Lower lobe of right lung (tissue), 2 donors: ENCODE measurements at regions not wholly inside any gene's neighbourhood (a gene's known extent, or its start where the extent isn't known, plus 50 kb on each side); places are given as distances from the start of the nearest gene placed in this dataset.

ENCODE experiments used
- ATAC-seq, 2 donors: fragments of 200-7000 bp; cut with Tn5 transposase; one replicate each; pipeline ENCODE4 v1.9.1; 2020 to 2022; ENCODE audit warnings: mild to moderate bottlenecking in 2 of 2, moderate library complexity in 2 of 2
- DNase-seq: peaks from one replicate; pipeline ENCODE4 v3.0.0-alpha.2; 2020
- H3K27ac ChIP-seq: fragments of 200-600 bp; one replicate; pipeline ENCODE4 v1.8.0; 2022
- H3K27me3 ChIP-seq: fragments of 200-600 bp; one replicate; pipeline ENCODE4 v1.8.0; 2022; ENCODE audit warnings: low read depth
- H3K36me3 ChIP-seq: fragments of 200-600 bp; one replicate; pipeline ENCODE4 v1.8.0; 2022; ENCODE audit warnings: mild to moderate bottlenecking
- H3K4me1 ChIP-seq: fragments of 200-600 bp; one replicate; pipeline ENCODE4 v1.8.0; 2022
- H3K4me3 ChIP-seq: fragments of 200-600 bp; one replicate; pipeline ENCODE4 v1.8.0; 2022; ENCODE audit warnings: mild to moderate bottlenecking
- H3K9me3 ChIP-seq: fragments of 200-600 bp; one replicate; pipeline ENCODE4 v1.8.0; 2022
- CTCF ChIP-seq: fragments of 200-600 bp; IDR thresholded peaks from one replicate; pipeline ENCODE4 v1.8.0; 2022; ENCODE audit warnings: antibody characterized with exemption, mild to moderate bottlenecking
- intact Hi-C: fragments of 100-400 bp; cut with DNase I; formaldehyde crosslinking; loops from one replicate; pipeline ENCODE4 v1.11.0; 2022
- donor health status: DM: no; HTN: yes; CAD: no; lungs with severe emphysema.

- intact Hi-C loops, result no loop called here
- Histone ChIP-seq H3K27ac (no peak overlapping the region), H3K4me3 (no peak overlapping the region), H3K4me1 (peaks cover 37% of the 10 kb centered on the region), H3K9me3 (no peaks in the 10 kb centered on the region), H3K36me3 (no peaks in the 10 kb centered on the region), H3K27me3 (no peaks in the 10 kb centered on the region)
- DNase-seq (no peak), ATAC-seq (peak; percentile 52 to 57)
- no peak for TF ChIP-seq CTCF
Observed at GRCh38 chr12:93137656-93138612, 208.8 kb upstream of the EEA1 start.

- no peak overlapping the region for H3K4me3 ChIP-seq
- no peaks in the 10 kb centered on the region for H3K9me3 ChIP-seq
- no peaks in the 10 kb centered on the region for H3K36me3 ChIP-seq
- peaks cover 37% of the 10 kb centered on the region for H3K4me1 ChIP-seq
- DNase-seq (no peak), ATAC-seq (peak; percentile 58 to 62)
- H3K27ac ChIP-seq, result no peak overlapping the region
- intact Hi-C loops, result no loop called here
- no peak for TF ChIP-seq CTCF
- no peaks in the 10 kb centered on the region for H3K27me3 ChIP-seq
Observed at GRCh38 chr12:93139028-93139665, 210.1 kb upstream of the EEA1 start.

- no peak for TF ChIP-seq CTCF
- Histone ChIP-seq H3K36me3 (no peaks in the 10 kb centered on the region), H3K27ac (no peak overlapping the region), H3K4me3 (no peak overlapping the region), H3K27me3 (no peaks in the 10 kb centered on the region), H3K4me1 (peaks cover 28% of the 10 kb centered on the region), H3K9me3 (no peaks in the 10 kb centered on the region)
- ATAC-seq (no peak), DNase-seq (no peak)
- intact Hi-C loops, result no loop called here
Observed at GRCh38 chr12:93140325-93140724, 211.2 kb upstream of the EEA1 start.

- H3K27me3 ChIP-seq, result no peaks in the 10 kb centered on the region
- no peaks in the 10 kb centered on the region for H3K36me3 ChIP-seq
- TF ChIP-seq CTCF, result no peak
- no peak for DNase-seq
- H3K9me3 ChIP-seq, result no peaks in the 10 kb centered on the region
- H3K4me1 ChIP-seq, result peaks cover 24% of the 10 kb centered on the region
- intact Hi-C loops, result no loop called here
- no peak for ATAC-seq
- H3K4me3 ChIP-seq, result no peak overlapping the region
- no peak overlapping the region for H3K27ac ChIP-seq
Observed at GRCh38 chr12:93140801-93141200, 211.7 kb upstream of the EEA1 start.

- Histone ChIP-seq H3K4me3 (no peak overlapping the region), H3K36me3 (no peaks in the 10 kb centered on the region), H3K27me3 (no peaks in the 10 kb centered on the region), H3K9me3 (no peaks in the 10 kb centered on the region), H3K27ac (no peak overlapping the region), H3K4me1 (peaks cover 11% of the 10 kb centered on the region)
- TF ChIP-seq CTCF, result no peak
- ATAC-seq (no peak), DNase-seq (no peak)
- intact Hi-C loops, result no loop called here
Observed at GRCh38 chr12:93142881-93143280, 213.8 kb upstream of the EEA1 start.
